Activated CD8-positive, alpha-beta T cell treated with anti-CD3 and anti-CD28 coated beads for 36 hours (primary cell): ENCODE measurements at regions not wholly inside any gene's neighbourhood (a gene's known extent, or its start where the extent isn't known, plus 50 kb on each side); places are given as distances from the start of the nearest gene placed in this dataset.

Experiments
- ATAC-seq: fragments of 200-7000 bp; cut with Tn5 transposase; one replicate; pipeline ENCODE4 v1.10.0; 2021; ENCODE audit warnings: mild to moderate bottlenecking, moderate library complexity
- CTCF ChIA-PET: fragments of 350-600 bp; sonication (Branson Sonifier 250); formaldehyde crosslinking; loops from one replicate; lab custom pipeline; 2021; ENCODE audit warnings: antibody characterized with exemption; lab: Charles Lee
- POLR2A ChIA-PET: fragments of 350-600 bp; sonication (Branson Sonifier 250); formaldehyde crosslinking; loops from one replicate; lab custom pipeline; 2021; ENCODE audit warnings: antibody characterized with exemption; lab: Charles Lee
- DNase-seq: peaks from one replicate; pipeline ENCODE4 v3.0.0-alpha.2; 2020
- H3K27ac Mint-ChIP-seq: one replicate; pipeline ENCODE4 v1.8.0; 2021; ENCODE audit warnings: mild to moderate bottlenecking, mixed read lengths
- H3K27me3 Mint-ChIP-seq: one replicate; pipeline ENCODE4 v1.8.0; 2021; ENCODE audit warnings: mixed read lengths
- H3K36me3 Mint-ChIP-seq: one replicate; pipeline ENCODE4 v1.8.0; 2021; ENCODE audit warnings: low read depth, mixed read lengths
- H3K4me1 Mint-ChIP-seq: one replicate; pipeline ENCODE4 v1.8.0; 2021; ENCODE audit warnings: low read depth, mixed read lengths
- H3K4me3 Mint-ChIP-seq: one replicate; pipeline ENCODE4 v1.8.0; 2021; ENCODE audit warnings: mild to moderate bottlenecking, moderate library complexity, mixed read lengths
- H3K9me3 Mint-ChIP-seq: one replicate; pipeline ENCODE4 v1.8.0; 2021; ENCODE audit warnings: mixed read lengths
- intact Hi-C: fragments of 100-400 bp; cut with micrococcal nuclease; formaldehyde crosslinking; loops from one replicate; pipeline ENCODE4 v1.10.0; 2022
- TF ChIP-seq, protein P1 (sequence below): fragments of 200-600 bp; IDR thresholded peaks from one replicate; pipeline ENCODE4 v1.8.0; 2022; ENCODE audit warnings: antibody characterized with exemption, mild to moderate bottlenecking

DNA sequence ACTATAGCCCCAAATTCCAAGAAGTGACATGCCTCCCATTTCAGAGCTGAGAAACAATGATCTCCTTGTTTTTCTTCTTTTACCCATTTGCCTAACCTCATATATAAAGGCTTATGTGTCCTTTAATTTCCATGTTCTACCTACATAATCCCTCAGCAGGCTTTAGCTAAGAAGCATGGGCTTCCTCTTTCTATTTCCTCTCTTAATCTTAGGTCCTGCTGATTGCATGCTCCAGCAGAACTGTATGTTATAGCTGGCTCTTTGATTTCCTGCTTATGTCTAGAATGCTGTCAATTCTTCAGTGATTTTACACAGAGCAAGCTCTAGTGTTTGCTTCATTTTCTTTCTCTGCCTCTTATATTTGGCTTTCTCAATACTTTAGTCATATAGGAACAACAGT, 151.7 kb upstream of the COX10 start:
- CTCF ChIA-PET: no interaction called here
- Mint-ChIP-seq H3K36me3 (no peaks in the 10 kb centered on the region), H3K27ac (no peak overlapping the region), H3K4me3 (no peak overlapping the region), H3K27me3 (no peaks in the 10 kb centered on the region), H3K9me3 (no peaks in the 10 kb centered on the region), H3K4me1 (no peaks in the 10 kb centered on the region)
- intact Hi-C loops: no loop called here
- DNase-seq: no peak
- no peak for ATAC-seq
- TF ChIP-seq, protein P1, sequence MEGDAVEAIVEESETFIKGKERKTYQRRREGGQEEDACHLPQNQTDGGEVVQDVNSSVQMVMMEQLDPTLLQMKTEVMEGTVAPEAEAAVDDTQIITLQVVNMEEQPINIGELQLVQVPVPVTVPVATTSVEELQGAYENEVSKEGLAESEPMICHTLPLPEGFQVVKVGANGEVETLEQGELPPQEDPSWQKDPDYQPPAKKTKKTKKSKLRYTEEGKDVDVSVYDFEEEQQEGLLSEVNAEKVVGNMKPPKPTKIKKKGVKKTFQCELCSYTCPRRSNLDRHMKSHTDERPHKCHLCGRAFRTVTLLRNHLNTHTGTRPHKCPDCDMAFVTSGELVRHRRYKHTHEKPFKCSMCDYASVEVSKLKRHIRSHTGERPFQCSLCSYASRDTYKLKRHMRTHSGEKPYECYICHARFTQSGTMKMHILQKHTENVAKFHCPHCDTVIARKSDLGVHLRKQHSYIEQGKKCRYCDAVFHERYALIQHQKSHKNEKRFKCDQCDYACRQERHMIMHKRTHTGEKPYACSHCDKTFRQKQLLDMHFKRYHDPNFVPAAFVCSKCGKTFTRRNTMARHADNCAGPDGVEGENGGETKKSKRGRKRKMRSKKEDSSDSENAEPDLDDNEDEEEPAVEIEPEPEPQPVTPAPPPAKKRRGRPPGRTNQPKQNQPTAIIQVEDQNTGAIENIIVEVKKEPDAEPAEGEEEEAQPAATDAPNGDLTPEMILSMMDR: no peak
- POLR2A ChIA-PET: no interaction called here

DNA sequence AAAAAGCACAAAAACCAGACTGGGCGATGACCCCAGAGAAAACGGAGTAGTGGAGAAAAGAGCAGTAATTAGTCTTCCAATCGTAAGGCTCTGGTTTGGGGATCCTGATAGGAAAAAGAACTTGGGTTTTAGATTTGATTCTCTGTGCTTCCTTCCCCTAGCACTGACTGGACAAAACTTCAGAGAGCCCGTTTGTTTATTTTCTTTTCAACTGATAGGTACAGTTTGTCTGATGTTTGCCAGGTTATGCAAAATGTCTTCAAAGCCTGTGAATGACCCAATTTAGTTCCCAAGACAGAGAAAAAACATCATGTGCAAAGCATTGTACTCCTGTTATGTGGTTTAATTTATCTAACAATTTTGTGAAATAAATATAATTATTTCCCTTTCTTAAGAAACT, 151.1 kb upstream of the COX10 start:
- Mint-ChIP-seq H3K9me3 (no peaks in the 10 kb centered on the region), H3K36me3 (no peaks in the 10 kb centered on the region), H3K4me3 (no peak overlapping the region), H3K4me1 (no peaks in the 10 kb centered on the region), H3K27me3 (no peaks in the 10 kb centered on the region), H3K27ac (no peak overlapping the region)
- POLR2A ChIA-PET: no interaction called here
- ATAC-seq (no peak), DNase-seq (no peak)
- TF ChIP-seq, protein P1: no peak
- intact Hi-C loops: no loop called here
- CTCF ChIA-PET: no interaction called here

DNA sequence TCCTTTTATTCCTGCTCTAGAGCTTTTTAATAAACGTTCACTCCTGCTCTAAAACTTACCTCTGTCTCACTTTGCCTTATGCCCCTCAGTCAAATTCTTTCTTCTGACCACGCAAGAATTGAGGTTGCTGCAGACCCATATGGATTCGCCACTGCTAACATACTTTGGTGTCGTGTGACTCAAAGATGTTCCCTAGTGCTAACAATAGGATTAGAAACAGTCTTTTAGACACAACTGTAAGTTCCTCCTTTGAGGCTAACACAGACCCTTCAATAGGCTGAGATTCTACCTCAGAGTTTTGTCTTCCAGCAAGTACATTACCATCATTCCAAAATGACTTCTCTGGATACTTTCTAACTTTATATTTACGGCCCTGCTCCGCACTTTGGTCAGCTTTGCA, 149.5 kb upstream of the COX10 start:
- TF ChIP-seq, protein P1: no peak
- intact Hi-C loops: no loop called here
- POLR2A ChIA-PET: no interaction called here

DNA sequence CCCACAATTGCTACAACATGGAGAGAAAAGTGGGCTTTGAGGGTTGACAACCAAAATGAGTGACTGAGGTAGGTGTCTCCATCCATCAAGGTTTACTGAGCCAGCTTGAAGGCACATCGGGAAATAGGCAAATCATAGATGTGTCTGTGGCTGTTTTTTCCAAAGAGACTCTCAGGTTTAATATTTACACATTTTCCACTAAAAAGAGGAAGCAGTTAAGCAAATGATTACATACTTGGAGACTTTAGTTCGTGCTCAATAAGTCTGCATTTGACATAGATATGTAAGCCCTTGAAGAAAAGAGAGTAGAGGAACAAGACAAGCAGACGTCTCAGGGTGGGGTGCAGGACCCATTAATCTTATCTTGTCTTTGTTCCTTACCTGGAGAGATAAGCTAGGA, 148.9 kb upstream of the COX10 start:
- ChIA-PET CTCF (no interaction called here), POLR2A (no interaction called here)
- intact Hi-C loops: no loop called here
- ATAC-seq (no peak), DNase-seq (no peak)
- no peaks in the 10 kb centered on the region for H3K4me1 Mint-ChIP-seq
- TF ChIP-seq, protein P1: no peak
- no peaks in the 10 kb centered on the region for H3K27me3 Mint-ChIP-seq
- H3K27ac Mint-ChIP-seq: no peak overlapping the region
- no peak overlapping the region for H3K4me3 Mint-ChIP-seq
- H3K9me3 Mint-ChIP-seq: no peaks in the 10 kb centered on the region
- H3K36me3 Mint-ChIP-seq: no peaks in the 10 kb centered on the region

More for the DNA sequence above, 149.5 kb upstream of the COX10 start:
- CTCF ChIA-PET: no interaction called here
- Mint-ChIP-seq H3K9me3 (no peaks in the 10 kb centered on the region), H3K27ac (no peak overlapping the region), H3K27me3 (no peaks in the 10 kb centered on the region), H3K4me3 (no peak overlapping the region), H3K36me3 (no peaks in the 10 kb centered on the region), H3K4me1 (no peaks in the 10 kb centered on the region)
- no peak for ATAC-seq
- DNase-seq: no peak

DNA sequence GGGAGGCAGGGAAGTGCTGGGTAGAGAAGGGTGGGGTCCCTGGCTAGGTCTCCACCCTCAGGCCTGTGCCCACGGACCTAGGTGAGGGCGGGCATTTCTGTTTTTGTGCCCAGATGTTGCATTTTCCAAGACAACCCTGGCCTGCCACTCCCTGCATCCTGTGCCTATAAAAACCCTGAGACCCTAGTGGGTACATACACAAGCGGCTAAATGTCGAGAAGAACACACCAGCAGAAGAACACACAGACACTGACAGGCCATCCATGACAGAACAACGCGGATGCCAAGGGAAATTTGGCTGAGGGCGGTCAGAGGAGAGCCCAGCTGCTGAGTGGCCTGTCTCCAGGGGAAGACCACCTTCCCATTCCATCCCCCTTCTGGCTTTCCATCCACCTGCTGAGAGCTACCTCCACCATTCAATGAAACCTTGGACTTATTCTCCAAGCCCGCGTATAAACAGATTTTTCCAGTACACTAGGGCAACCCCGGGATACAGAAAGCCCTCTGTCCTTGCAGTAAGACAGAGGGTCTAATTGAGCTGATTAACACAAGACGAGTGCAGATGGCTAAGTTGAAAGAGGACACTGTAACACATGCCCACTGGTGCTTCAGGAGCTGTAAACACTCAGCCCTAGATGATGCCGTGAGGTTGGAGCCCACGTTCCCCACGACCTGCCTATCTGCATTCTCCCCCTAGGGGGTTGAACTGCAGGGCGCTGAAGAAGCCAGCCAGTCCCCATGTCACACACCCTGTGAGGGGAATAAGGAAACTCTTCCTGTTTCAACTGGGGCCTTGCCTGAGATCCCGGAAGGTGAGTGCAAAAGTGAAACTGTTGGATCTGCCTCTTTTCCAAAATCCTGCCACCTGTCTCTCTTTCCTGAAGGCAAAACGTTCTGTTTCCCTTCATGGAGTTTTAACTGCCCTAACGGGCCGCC, 147.2 kb upstream of the COX10 start:
- intact Hi-C loops: no loop called here
- Mint-ChIP-seq H3K4me1 (no peaks in the 10 kb centered on the region), H3K27me3 (no peaks in the 10 kb centered on the region), H3K36me3 (no peaks in the 10 kb centered on the region), H3K27ac (no peak overlapping the region), H3K9me3 (no peaks in the 10 kb centered on the region), H3K4me3 (no peak overlapping the region)
- POLR2A ChIA-PET: no interaction called here
- CTCF ChIA-PET: no interaction called here
- TF ChIP-seq, protein P1: no peak
- ATAC-seq (no peak), DNase-seq (no peak)
